Stimulated activated effector memory CD8-positive, alpha-beta T cell treated with anti-CD3 and anti-CD28 coated beads, Interleukin-12 subunit alpha, Interleukin-12 subunit beta, amount 100 ng/mL, for 72 hours (primary cell): ENCODE measurements at regions not wholly inside any gene's neighbourhood (a gene's known extent, or its start where the extent isn't known, plus 50 kb on each side); places are given as distances from the start of the nearest gene placed in this dataset.
"Not testable (repeated sequence)": the region's sequence is repeated elsewhere in the genome, so short reads cannot be mapped to it uniquely, and the experiment has no call there.

Source experiments
- ATAC-seq: fragments of 150-1000 bp; cut with Tn5 transposase; 2 replicates; pipeline ENCODE4 v1.10.0; 2021
- DNase-seq, 2 donors: peaks; one replicate each; pipeline ENCODE4 v3.0.0; 2021 to 2022; ENCODE audit warnings: low spot score in 2 of 2
- H3K27ac Mint-ChIP-seq: one replicate; pipeline ENCODE4 v1.8.0; 2022; ENCODE audit warnings: mild to moderate bottlenecking, mixed read lengths
- H3K36me3 Mint-ChIP-seq: one replicate; pipeline ENCODE4 v1.8.0; 2022; ENCODE audit warnings: mild to moderate bottlenecking, mixed read lengths
- H3K4me1 Mint-ChIP-seq: one replicate; pipeline ENCODE4 v1.8.0; 2022; ENCODE audit warnings: mixed read lengths
- H3K4me3 Mint-ChIP-seq: one replicate; pipeline ENCODE4 v1.8.0; 2022; ENCODE audit warnings: mild to moderate bottlenecking, mixed read lengths
- H3K9me3 Mint-ChIP-seq: one replicate; pipeline ENCODE4 v1.8.0; 2022; ENCODE audit warnings: mixed read lengths

DNA sequence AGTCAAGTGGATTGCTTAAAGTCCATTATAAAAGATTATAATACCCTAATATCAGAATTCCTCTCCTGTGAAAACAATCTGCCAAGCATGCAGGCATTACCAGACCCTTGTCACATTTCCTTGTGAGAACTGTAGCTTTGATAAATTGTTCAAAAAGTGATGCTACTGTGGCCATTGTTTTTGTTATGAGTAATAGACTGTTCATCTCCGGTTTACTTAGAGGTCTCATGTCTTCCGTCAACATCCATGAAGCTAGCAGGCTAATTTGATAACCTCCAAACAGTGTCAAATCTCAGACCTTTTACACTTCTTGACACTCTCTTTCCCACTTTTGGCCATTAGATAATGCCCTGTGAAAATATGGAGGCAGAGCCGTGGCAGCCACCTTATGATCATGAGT is 342.7 kb downstream of the CPS1 start:
- Mint-ChIP-seq H3K4me1 (no peaks in the 10 kb centered on the region), H3K36me3 (no peaks in the 10 kb centered on the region), H3K4me3 (no peak overlapping the region), H3K27ac (no peak overlapping the region), H3K9me3 (peaks cover 7% of the 10 kb centered on the region)
- DNase-seq = no peak
- ATAC-seq = no peak

GRCh38 chr2:210901326-210901725 is 344.9 kb downstream of the CPS1 start:
- DNase-seq = no peak
- H3K9me3 Mint-ChIP-seq = peaks cover 7% of the 10 kb centered on the region
- no peak overlapping the region for H3K4me3 Mint-ChIP-seq
- no peaks in the 10 kb centered on the region for H3K4me1 Mint-ChIP-seq
- ATAC-seq = no peak
- H3K36me3 Mint-ChIP-seq = no peaks in the 10 kb centered on the region
- no peak overlapping the region for H3K27ac Mint-ChIP-seq

DNA sequence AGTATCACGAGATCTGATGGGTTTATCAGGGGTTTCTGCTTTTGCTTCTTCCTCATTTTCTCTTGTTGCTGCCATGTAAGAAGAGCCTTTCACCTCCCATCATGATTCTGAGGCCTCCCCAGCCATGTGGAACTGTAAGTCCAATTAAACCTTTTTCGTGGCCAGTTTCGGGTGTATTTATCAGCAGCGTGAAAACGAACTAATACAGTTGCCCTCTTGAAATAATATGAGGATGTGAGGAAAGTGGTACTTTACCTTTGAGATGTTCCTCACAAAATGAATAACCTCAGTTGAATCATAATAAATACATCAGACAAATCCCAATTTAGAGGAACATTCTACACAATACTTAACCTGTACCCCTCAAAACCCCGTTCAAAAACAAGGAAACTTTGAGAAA is 356.4 kb downstream of the CPS1 start:
- Mint-ChIP-seq H3K4me1 (no peaks in the 10 kb centered on the region), H3K36me3 (no peaks in the 10 kb centered on the region), H3K27ac (no peak overlapping the region), H3K4me3 (no peak overlapping the region), H3K9me3 (peaks cover 23% of the 10 kb centered on the region)
- ATAC-seq (no peak), DNase-seq (no peak)

- Mint-ChIP-seq H3K36me3 (no peaks in the 10 kb centered on the region), H3K4me1 (no peaks in the 10 kb centered on the region), H3K4me3 (no peak overlapping the region), H3K27ac (no peak overlapping the region), H3K9me3 (peaks cover 20% of the 10 kb centered on the region)
- ATAC-seq (no peak), DNase-seq (no peak)
Observed at GRCh38 chr2:210913461-210913860, 357.1 kb downstream of the CPS1 start.

DNA sequence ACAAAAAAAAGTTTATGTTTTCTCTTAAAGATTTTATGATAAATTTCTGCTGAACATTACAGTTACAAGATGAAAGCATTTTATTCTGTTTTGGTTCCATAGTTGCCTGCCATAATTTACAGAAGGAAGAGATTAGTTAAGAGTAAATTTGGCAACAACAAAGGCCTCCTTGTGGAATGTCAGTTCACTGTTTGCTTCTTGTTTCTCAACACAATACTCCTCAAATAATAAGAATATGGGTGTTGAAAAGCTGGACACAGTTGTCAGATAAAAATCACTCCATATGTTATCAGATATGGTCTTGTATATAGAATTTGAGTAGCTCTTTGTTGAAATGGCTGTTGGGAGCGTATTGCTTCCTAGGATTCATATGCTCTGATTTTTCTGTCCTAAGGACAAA is 359.5 kb downstream of the CPS1 start:
- DNase-seq (no peak), ATAC-seq (no peak)
- Mint-ChIP-seq H3K36me3 (no peaks in the 10 kb centered on the region), H3K27ac (no peak overlapping the region), H3K9me3 (peaks cover 26% of the 10 kb centered on the region), H3K4me3 (no peak overlapping the region), H3K4me1 (no peaks in the 10 kb centered on the region)

GRCh38 chr2:210917465-210917864 is 361.1 kb downstream of the CPS1 start:
- no peak for ATAC-seq
- H3K27ac Mint-ChIP-seq = no peak overlapping the region
- H3K36me3 Mint-ChIP-seq = no peaks in the 10 kb centered on the region
- no peak for DNase-seq
- peaks cover 24% of the 10 kb centered on the region for H3K9me3 Mint-ChIP-seq
- H3K4me1 Mint-ChIP-seq = no peaks in the 10 kb centered on the region
- H3K4me3 Mint-ChIP-seq = no peak overlapping the region

- DNase-seq (no peak), ATAC-seq (no peak)
- H3K4me3 Mint-ChIP-seq = no peak overlapping the region
- H3K27ac Mint-ChIP-seq = no peak overlapping the region
- H3K9me3 Mint-ChIP-seq = peaks cover 20% of the 10 kb centered on the region
- H3K36me3 Mint-ChIP-seq = no peaks in the 10 kb centered on the region
- no peaks in the 10 kb centered on the region for H3K4me1 Mint-ChIP-seq
Observed at GRCh38 chr2:210919128-210919527, 362.7 kb downstream of the CPS1 start.

GRCh38 chr2:210922419-210922818 is 366.0 kb downstream of the CPS1 start:
- no peak for ATAC-seq
- peaks cover 17% of the 10 kb centered on the region for H3K9me3 Mint-ChIP-seq
- no peaks in the 10 kb centered on the region for H3K36me3 Mint-ChIP-seq
- no peaks in the 10 kb centered on the region for H3K4me1 Mint-ChIP-seq
- no peak overlapping the region for H3K27ac Mint-ChIP-seq
- no peak for DNase-seq
- H3K4me3 Mint-ChIP-seq = no peak overlapping the region

DNA sequence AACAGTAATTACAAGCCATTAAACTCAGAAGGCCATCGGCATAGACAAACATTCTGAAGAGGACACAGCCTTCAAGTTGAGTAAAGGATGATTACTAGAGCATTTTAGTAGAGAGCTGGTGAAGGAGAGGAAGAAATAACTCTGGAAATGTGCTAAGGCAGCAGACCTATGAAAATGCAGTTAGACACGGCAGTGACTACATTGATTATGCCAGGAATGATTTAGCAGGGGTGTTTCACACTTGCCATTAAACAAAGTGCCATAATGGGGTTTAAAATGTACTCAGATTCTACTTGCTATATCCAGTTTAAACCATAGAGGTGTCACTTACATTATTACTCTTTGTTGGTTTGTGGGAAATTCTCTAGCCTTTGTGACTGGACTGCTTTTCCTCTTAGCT is 372.3 kb downstream of the CPS1 start:
- DNase-seq = no peak
- no peak for ATAC-seq
- no peak overlapping the region for H3K27ac Mint-ChIP-seq
- H3K36me3 Mint-ChIP-seq = no peaks in the 10 kb centered on the region
- H3K9me3 Mint-ChIP-seq = no peaks in the 10 kb centered on the region
- H3K4me3 Mint-ChIP-seq = no peak overlapping the region
- H3K4me1 Mint-ChIP-seq = no peaks in the 10 kb centered on the region

DNA sequence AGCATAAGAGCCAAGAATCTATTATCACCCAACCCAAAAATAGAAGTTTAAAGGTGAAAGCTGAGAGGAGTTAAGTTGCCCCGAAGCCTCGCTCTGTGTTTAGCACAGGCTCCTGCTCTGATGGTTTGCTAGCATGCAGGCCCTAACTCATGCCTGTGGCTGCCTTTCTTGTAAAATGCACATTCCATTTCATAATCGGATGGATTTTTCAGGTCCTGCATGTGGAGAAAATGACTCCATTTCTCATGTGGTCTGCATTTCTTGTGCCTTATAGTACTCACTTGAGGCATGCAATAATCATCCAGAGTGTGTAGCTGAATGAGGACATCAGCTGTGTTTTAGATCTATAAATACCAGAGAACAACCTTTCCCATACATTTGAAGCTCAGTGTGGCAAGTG is 381.8 kb downstream of the CPS1 start:
- Mint-ChIP-seq H3K36me3 (no peaks in the 10 kb centered on the region), H3K27ac (no peak overlapping the region), H3K9me3 (peaks cover 7% of the 10 kb centered on the region), H3K4me1 (no peaks in the 10 kb centered on the region), H3K4me3 (no peak overlapping the region)
- ATAC-seq (no peak), DNase-seq (no peak)

DNA sequence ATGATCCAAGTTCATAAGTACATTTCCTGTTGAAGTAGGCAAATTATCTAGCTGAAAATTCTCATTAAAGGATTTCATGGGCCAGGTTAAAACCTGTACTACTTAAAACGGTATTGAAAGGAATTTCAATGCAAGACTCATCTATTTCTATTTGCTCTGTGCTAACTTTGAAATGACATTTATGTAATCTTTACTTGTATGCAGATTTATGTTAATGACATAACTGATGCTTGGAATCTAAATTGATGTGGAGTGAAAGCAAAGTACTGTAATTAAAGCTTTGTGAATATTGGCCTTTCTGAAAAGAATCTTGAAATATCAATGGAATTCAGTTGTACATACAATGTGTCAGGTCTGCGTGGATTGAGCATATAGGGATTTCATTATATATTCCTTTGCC is 390.0 kb downstream of the CPS1 start:
- H3K4me1 Mint-ChIP-seq = no peaks in the 10 kb centered on the region
- no peak overlapping the region for H3K4me3 Mint-ChIP-seq
- H3K36me3 Mint-ChIP-seq = no peaks in the 10 kb centered on the region
- ATAC-seq = no peak
- H3K27ac Mint-ChIP-seq = no peak overlapping the region
- DNase-seq = no peak
- peaks cover 3% of the 10 kb centered on the region for H3K9me3 Mint-ChIP-seq

GRCh38 chr2:210950434-210951060 is 394.1 kb downstream of the CPS1 start:
- not testable (repeated sequence) for H3K4me1 Mint-ChIP-seq, H3K9me3 Mint-ChIP-seq, H3K4me3 Mint-ChIP-seq, ATAC-seq, DNase-seq, H3K36me3 Mint-ChIP-seq, H3K27ac Mint-ChIP-seq

DNA sequence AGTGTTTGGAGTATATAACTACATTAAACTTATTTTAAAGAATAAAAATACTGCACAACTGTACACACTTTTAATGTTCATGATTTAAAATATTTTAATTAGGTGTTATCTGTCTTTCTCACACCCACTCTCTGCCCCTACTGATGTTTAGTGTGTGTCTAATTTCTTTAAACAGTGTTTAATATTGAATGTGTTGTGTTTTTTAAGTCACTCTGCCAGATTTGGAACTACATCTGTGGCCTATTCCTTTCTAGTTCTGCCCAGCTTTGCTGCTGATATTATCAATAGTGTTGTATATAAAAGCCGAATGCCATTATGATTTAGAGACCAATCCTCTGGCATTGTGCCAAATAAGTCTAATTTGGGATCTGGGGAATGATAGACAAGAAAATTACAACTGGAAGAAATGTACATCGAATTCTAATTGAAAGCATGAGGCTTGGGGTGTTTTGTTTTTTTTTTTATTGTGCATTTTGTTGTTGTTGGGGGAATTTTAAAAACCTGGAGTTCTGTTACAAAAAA is 398.0 kb downstream of the CPS1 start:
- Mint-ChIP-seq H3K27ac (no peak overlapping the region), H3K4me1 (no peaks in the 10 kb centered on the region), H3K36me3 (no peaks in the 10 kb centered on the region), H3K9me3 (peaks cover 9% of the 10 kb centered on the region), H3K4me3 (no peak overlapping the region)
- no peak for DNase-seq
- no peak for ATAC-seq

DNA sequence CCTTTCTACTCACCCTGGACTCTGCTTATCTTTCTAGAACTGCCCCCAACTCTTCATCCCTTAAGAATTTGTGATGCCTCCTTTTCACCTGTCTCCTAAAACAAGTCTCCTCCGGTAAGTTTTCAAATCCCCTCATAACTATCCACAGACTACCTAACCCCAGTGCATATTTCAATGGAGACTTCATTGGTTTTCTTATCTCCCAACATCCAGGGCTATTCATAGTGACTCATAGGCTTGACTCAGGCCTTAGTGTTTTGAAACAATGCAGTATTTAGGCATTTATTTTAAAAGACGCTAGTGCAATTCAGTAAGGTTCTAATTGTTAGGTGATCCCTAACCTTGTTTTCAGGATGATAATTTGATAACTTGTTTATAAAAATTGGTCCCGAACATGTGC is 399.2 kb downstream of the CPS1 start:
- no peak for DNase-seq
- ATAC-seq = no peak

GRCh38 chr2:210956101-210956500 is 399.7 kb downstream of the CPS1 start:
- no peaks in the 10 kb centered on the region for H3K4me1 Mint-ChIP-seq
- H3K27ac Mint-ChIP-seq = no peak overlapping the region
- no peak overlapping the region for H3K4me3 Mint-ChIP-seq
- no peak for ATAC-seq
- no peak for DNase-seq
- H3K9me3 Mint-ChIP-seq = peaks cover 9% of the 10 kb centered on the region
- H3K36me3 Mint-ChIP-seq = no peaks in the 10 kb centered on the region

More for the DNA sequence above, 399.2 kb downstream of the CPS1 start:
- Mint-ChIP-seq H3K4me3 (no peak overlapping the region), H3K36me3 (no peaks in the 10 kb centered on the region), H3K9me3 (peaks cover 9% of the 10 kb centered on the region), H3K4me1 (no peaks in the 10 kb centered on the region), H3K27ac (no peak overlapping the region)

GRCh38 chr2:210961249-210961648 is 404.9 kb downstream of the CPS1 start:
- no peak overlapping the region for H3K27ac Mint-ChIP-seq
- DNase-seq (no peak), ATAC-seq (no peak)
- H3K4me3 Mint-ChIP-seq = no peak overlapping the region
- peaks cover 8% of the 10 kb centered on the region for H3K9me3 Mint-ChIP-seq
- no peaks in the 10 kb centered on the region for H3K36me3 Mint-ChIP-seq
- H3K4me1 Mint-ChIP-seq = no peaks in the 10 kb centered on the region

DNA sequence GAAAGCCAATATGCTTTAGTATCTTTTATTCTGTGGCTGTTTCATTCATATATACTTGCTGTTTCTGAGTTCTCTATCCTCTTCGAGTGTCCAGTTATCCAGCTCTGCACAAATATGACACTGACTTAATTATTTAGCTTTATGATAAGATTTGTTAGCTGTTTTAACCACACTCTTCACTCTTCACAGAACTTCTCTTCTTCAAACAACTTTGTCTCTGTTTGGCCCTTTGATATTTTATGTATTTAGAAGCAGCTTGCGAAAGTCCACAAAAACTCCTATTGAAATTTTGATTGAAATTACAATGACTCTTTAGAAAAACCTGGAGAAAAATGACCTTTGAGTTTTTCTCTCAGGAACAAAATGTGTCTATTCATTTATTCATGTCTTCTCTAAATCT is 407.0 kb downstream of the CPS1 start:
- ATAC-seq (no peak), DNase-seq (no peak)
- H3K9me3 Mint-ChIP-seq = peaks cover 11% of the 10 kb centered on the region
- no peak overlapping the region for H3K4me3 Mint-ChIP-seq
- no peak overlapping the region for H3K27ac Mint-ChIP-seq
- H3K36me3 Mint-ChIP-seq = no peaks in the 10 kb centered on the region
- no peaks in the 10 kb centered on the region for H3K4me1 Mint-ChIP-seq
